Suprapubic skin (tissue), 4 donors: ENCODE measurements at regions not wholly inside any gene's neighbourhood (a gene's known extent, or its start where the extent isn't known, plus 50 kb on each side); places are given as distances from the start of the nearest gene placed in this dataset.

ENCODE experiments used
- DNase-seq, 2 donors: peaks; one replicate each; pipeline ENCODE4 v3.0.0-alpha.2; 2019; ENCODE audit warnings: low spot score in 2 of 2
- H3K27ac ChIP-seq: fragments of 200-600 bp; sonication (generic); one replicate; pipeline ENCODE4 v1.5.1; 2019
- H3K27me3 ChIP-seq: fragments of 200-600 bp; sonication (generic); one replicate; pipeline ENCODE4 v1.5.1; 2019
- H3K36me3 ChIP-seq: fragments of 200-600 bp; sonication (generic); one replicate; pipeline ENCODE4 v1.5.1; 2019
- H3K4me1 ChIP-seq: fragments of 200-600 bp; sonication (generic); one replicate; pipeline ENCODE4 v1.5.1; 2019
- H3K4me3 ChIP-seq: fragments of 200-600 bp; sonication (generic); one replicate; pipeline ENCODE4 v1.5.1; 2019; ENCODE audit warnings: mild to moderate bottlenecking
- H3K9me3 ChIP-seq: fragments of 200-600 bp; sonication (generic); one replicate; pipeline ENCODE4 v1.5.1; 2019
- EP300 ChIP-seq: sonication (generic); formaldehyde crosslinking; IDR thresholded peaks from one replicate; pipeline ENCODE4 v1.6.1; 2017; ENCODE audit warnings: antibody characterized with exemption
- POLR2A ChIP-seq, 2 donors: fragments of 450-650 bp; IDR thresholded peaks; one replicate each; pipeline ENCODE4 v1.6.1; 2017; ENCODE audit warnings: antibody characterized with exemption in 2 of 2, mild to moderate bottlenecking in 2 of 2, moderate library complexity in 2 of 2
- POLR2AphosphoS5 ChIP-seq, 3 donors: sonication (generic); formaldehyde crosslinking; IDR thresholded peaks; one replicate each; pipeline ENCODE4 v1.6.1; 2017; ENCODE audit warnings: antibody characterized with exemption in 3 of 3
- WGBS: methylation state at CpG from one replicate; pipeline ENCODE4 v1.1.5; 2018; 5-methylcytosine and 5-hydroxymethylcytosine counted together
- TF ChIP-seq, protein P1 (sequence below), 2 donors: fragments of 200-600 bp in 1 of 2; fragments of 450-650 bp in 1 of 2; sonication (generic) in 1 of 2; IDR thresholded peaks; one replicate each; pipeline ENCODE4 v1.5.1; 2016 to 2019; ENCODE audit warnings: antibody characterized with exemption in 2 of 2, mild to moderate bottlenecking in 1 of 2, moderate library complexity in 1 of 2

DNA sequence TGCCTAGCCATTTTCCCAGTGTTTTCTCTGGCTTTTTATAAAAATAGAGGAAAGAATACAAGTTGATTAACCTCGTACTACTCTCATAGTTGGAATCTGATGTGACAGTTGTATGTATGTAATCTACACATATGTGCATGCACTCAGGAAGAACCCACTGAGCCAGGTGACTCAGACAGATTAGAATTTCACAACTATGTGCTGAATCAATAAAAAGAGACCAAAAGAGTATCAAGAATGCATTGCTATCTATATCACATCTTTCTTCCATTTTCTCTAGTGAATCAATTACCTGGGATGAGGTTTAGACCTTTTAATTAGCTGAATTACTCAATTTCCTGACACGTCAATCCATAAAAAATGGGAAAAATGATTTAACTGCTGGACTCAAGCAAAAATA lies 319.3 kb upstream of the ATP10A start:
- Histone ChIP-seq H3K9me3 (no peaks in the 10 kb centered on the region), H3K36me3 (no peaks in the 10 kb centered on the region), H3K27me3 (no peaks in the 10 kb centered on the region), H3K27ac (no peak overlapping the region), H3K4me1 (no peaks in the 10 kb centered on the region), H3K4me3 (no peak overlapping the region)
- no peak for DNase-seq
- TF ChIP-seq, protein P1, sequence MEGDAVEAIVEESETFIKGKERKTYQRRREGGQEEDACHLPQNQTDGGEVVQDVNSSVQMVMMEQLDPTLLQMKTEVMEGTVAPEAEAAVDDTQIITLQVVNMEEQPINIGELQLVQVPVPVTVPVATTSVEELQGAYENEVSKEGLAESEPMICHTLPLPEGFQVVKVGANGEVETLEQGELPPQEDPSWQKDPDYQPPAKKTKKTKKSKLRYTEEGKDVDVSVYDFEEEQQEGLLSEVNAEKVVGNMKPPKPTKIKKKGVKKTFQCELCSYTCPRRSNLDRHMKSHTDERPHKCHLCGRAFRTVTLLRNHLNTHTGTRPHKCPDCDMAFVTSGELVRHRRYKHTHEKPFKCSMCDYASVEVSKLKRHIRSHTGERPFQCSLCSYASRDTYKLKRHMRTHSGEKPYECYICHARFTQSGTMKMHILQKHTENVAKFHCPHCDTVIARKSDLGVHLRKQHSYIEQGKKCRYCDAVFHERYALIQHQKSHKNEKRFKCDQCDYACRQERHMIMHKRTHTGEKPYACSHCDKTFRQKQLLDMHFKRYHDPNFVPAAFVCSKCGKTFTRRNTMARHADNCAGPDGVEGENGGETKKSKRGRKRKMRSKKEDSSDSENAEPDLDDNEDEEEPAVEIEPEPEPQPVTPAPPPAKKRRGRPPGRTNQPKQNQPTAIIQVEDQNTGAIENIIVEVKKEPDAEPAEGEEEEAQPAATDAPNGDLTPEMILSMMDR (IDR thresholded peaks at IDR 0.05), result no peak
- TF ChIP-seq POLR2A (IDR thresholded peaks at IDR 0.05) (no peak), EP300 (no peak), POLR2AphosphoS5 (IDR thresholded peaks at IDR 0.05) (no peak)
- WGBS, result 73% methylated on average over 2 of the region's 2 CpGs

DNA sequence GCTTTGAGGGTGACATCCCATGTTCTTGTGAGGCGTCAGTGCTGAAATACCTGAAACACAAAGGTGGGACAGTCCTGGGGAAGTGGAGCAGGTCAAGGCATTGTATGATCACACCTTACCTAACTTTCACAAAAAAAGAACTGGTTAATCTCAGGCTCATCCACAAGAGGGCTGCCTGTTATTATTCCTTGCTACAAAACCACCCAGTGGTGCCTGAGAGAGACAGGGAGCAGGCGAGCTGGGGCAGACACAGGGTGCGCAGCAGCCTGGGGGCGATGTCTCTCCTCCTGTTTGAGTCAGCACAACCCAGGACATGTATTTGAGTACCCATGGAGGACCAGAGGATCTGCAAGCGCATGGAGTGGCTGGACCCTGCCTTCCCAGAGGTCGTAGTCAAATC lies 316.8 kb upstream of the ATP10A start:
- Histone ChIP-seq H3K27ac (no peak overlapping the region), H3K4me1 (no peaks in the 10 kb centered on the region), H3K9me3 (no peaks in the 10 kb centered on the region), H3K27me3 (no peaks in the 10 kb centered on the region), H3K4me3 (no peak overlapping the region), H3K36me3 (no peaks in the 10 kb centered on the region)
- 61% methylated on average over 6 of the region's 6 CpGs for WGBS
- DNase-seq, result no peak
- no peak for TF ChIP-seq POLR2AphosphoS5 (IDR thresholded peaks at IDR 0.05)
- TF ChIP-seq, protein P1 (IDR thresholded peaks at IDR 0.05), result no peak
- no peak for TF ChIP-seq POLR2A (IDR thresholded peaks at IDR 0.05)
- TF ChIP-seq EP300, result no peak

DNA sequence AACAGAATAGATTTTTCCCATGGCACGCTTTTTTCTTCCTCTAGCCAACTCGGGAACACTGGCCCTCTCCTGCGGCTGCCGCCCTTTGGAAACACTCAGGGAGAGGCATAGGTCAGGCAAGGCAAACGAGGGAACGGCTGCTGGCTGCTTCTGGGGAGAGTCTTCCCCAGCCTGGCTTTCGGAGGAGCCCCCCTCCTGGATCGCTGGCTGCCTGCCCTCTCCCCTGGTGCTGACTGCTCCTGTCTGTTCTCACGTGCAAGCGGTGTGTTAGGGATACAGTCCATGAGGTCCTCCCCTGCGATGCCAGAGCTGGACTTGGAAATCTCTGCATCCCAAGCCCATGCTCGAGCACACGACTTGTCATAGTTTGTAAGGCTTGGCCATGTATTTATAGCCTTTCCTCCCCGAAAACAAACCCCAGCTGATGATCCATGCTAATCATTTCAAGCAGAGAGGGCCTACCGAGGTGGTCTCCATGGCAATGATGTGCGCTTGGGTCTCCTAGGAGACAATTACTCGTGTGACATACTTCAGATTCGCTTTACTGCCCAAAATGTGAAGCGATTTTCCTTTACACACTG lies 315.6 kb upstream of the ATP10A start:
- H3K36me3 ChIP-seq, result no peaks in the 10 kb centered on the region
- no peak overlapping the region for H3K4me3 ChIP-seq
- H3K4me1 ChIP-seq, result no peaks in the 10 kb centered on the region
- no peak for DNase-seq
- TF ChIP-seq EP300 (no peak), POLR2AphosphoS5 (IDR thresholded peaks at IDR 0.05) (no peak), POLR2A (IDR thresholded peaks at IDR 0.05) (no peak)
- TF ChIP-seq, protein P1 (IDR thresholded peaks at IDR 0.05), result no peak
- H3K27ac ChIP-seq, result no peak overlapping the region
- no peaks in the 10 kb centered on the region for H3K9me3 ChIP-seq
- 71% methylated on average over 18 of the region's 19 CpGs for WGBS
- H3K27me3 ChIP-seq, result no peaks in the 10 kb centered on the region

DNA sequence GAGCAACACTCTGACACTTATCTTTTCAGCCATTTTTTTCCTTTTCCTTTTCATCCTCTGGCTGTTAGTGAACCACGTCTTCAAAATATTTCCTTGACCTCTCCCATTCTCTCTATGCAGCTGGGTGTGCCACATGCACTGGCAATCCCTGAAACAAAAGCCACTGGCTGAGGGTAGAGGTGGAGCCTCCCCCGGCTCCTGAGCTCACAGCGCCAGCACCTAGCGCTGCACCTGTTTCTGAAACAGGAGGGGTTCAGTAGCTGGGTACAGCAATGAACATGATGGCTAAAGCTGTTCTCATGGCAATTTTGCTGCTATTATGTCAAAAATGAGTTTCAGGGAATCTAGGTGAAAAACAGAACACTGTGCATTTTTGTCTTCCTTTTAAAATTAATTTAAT lies 314.7 kb upstream of the ATP10A start:
- Histone ChIP-seq H3K4me3 (no peak overlapping the region), H3K36me3 (no peaks in the 10 kb centered on the region), H3K9me3 (no peaks in the 10 kb centered on the region), H3K27me3 (no peaks in the 10 kb centered on the region), H3K27ac (no peak overlapping the region), H3K4me1 (no peaks in the 10 kb centered on the region)
- no peak for TF ChIP-seq POLR2A (IDR thresholded peaks at IDR 0.05)
- TF ChIP-seq EP300, result no peak
- TF ChIP-seq POLR2AphosphoS5 (IDR thresholded peaks at IDR 0.05), result no peak
- TF ChIP-seq, protein P1 (IDR thresholded peaks at IDR 0.05), result no peak
- DNase-seq, result no peak
- 73% methylated on average over 4 of the region's 4 CpGs for WGBS

DNA sequence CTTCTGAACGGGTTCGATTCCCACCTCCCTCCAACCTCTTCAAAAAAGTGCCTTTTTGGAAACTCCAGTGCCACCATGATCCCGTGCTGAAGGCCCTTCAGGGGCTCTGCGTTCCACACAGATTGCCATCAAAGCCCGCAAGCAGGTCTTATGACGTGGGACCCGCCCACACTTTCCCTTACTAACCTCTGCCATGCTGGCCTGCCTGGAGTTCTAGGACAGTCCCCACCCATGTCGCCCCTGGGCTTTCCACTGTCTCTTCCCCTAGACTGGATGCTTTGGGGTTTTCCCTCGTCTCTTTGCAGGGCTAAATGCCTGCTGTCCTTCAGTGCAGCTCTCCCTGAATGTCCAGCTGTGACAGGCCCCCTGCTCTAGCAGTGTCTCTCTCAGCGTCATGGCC lies 313.7 kb upstream of the ATP10A start:
- no peak for DNase-seq
- Histone ChIP-seq H3K4me3 (no peak overlapping the region), H3K36me3 (no peaks in the 10 kb centered on the region), H3K27me3 (peaks cover under 1% of the 10 kb centered on the region), H3K27ac (no peak overlapping the region), H3K4me1 (no peaks in the 10 kb centered on the region), H3K9me3 (no peaks in the 10 kb centered on the region)
- 73% methylated on average over 10 of the region's 10 CpGs for WGBS
- no peak for TF ChIP-seq EP300
- TF ChIP-seq POLR2AphosphoS5 (IDR thresholded peaks at IDR 0.05), result no peak
- TF ChIP-seq POLR2A (IDR thresholded peaks at IDR 0.05), result no peak
- TF ChIP-seq, protein P1 (IDR thresholded peaks at IDR 0.05), result no peak
